GM21825 (cell line): ENCODE measurements at regions not wholly inside any gene's neighbourhood (a gene's known extent, or its start where the extent isn't known, plus 50 kb on each side); places are given as distances from the start of the nearest gene placed in this dataset.
"Not testable (repeated sequence)": the region's sequence is repeated elsewhere in the genome, so short reads cannot be mapped to it uniquely, and the experiment has no call there.

Source experiments
- ATAC-seq: cut with Tn5 transposase; IDR thresholded peaks from one replicate; pipeline ENCODE4 v1.9.1; 2021; ENCODE audit warnings: mild to moderate bottlenecking, moderate library complexity; ENCODE audit not compliant: unreplicated experiment

DNA sequence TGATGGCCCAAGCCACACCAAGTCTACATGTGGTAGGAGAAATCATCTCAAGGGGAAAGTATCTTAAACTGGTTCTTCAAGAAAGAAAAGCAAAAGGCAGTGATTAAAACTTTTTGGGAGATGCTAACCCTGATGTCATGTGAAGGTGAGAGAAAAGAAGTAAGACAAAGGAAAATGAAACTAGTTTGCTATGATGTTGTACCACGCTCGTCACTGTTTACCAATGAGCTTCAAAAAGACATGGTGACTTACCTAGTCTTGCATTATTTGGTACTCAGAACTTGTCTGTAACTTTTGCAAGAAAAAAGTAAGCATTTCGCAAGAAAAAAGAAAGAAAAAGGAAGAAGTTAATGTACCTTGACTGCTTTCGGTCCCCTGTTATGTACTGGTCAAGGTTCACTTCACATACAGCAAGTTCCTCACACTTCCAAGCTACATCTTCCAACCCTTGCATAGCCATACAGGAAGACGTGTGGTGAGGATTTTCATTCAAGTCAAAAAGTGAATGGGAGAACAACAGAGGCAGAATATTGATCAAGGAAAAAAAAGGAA is 739.3 kb downstream of the NR2F1-AS1 start:
- no peak for ATAC-seq

DNA sequence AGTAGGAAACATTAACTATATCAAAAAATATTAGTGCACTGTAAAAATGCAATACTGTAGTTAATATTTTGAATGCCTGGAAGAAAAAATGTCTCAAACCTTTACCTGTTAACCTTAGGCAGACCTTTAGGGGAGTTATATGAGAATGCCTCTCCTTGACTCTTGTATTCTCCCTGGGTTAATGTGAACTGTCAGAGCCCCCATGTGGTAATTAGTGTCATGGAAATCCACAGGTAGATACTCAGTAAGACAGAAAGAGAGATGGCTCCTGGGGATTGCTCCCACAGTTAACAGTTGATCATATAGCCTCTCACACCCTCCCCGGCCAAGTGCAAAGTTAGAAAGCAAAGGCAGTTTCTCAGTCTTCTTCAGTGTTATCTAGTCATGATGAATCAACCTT is 742.8 kb downstream of the NR2F1-AS1 start:
- no peak for ATAC-seq

DNA sequence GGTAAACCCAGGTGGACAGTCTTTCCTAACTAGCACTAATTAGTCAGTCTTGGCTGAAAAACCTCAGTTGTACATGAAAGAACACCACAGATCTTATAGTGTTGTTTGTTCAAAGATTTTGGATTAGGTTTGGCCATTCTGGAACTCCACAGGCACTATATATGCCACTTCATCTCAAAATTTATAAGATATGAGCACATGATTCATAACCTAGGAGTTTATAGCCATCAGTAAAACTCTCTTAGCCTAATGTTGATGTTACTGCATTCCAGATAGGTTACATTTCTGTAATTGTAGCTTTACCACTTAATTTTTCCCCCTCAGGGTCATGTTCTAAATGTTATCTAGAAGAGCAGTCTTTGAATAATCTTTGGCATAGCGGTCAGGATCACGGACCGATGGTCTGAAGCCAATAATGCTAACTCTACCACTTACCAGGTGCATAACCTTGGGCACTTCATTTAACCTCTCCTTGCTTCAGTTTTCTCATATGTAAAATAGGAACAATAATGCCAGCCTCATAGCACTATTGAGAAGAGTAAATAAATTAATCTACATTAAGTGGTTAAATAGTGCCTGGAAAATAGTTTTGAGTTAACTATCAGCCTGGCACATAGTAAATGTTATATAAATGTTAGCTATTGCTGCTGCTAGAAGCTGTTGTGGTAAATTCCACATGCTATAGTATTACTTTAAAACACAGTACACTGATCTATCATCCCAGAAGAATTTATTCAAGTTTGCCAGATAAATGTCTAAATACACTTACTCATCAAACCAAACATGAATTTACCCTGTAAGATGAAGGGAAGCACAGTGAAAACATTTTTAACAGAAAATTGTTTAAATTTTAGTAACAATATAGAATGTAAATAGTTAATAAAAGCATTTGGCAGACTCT is 743.9 kb downstream of the NR2F1-AS1 start:
- no peak for ATAC-seq

DNA sequence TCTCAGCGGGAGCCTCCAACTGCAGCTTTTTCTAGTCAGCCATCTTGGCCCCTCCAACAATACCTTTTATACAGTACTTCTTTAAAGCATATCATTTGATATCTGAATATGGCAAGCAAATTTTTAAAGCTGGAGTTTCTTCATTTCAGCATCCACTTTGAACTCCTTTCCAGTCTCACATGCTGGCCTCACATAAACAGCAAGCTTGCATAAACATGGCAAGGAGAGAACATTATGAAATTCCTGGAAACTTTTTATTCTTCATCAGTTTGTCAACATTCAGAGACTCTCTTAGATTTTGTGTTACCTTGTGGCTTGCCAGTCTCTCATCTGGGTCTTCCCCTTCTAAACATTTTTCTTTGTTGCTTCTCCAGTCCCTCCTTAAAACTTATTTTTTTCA is 745.3 kb downstream of the NR2F1-AS1 start:
- no peak for ATAC-seq

DNA sequence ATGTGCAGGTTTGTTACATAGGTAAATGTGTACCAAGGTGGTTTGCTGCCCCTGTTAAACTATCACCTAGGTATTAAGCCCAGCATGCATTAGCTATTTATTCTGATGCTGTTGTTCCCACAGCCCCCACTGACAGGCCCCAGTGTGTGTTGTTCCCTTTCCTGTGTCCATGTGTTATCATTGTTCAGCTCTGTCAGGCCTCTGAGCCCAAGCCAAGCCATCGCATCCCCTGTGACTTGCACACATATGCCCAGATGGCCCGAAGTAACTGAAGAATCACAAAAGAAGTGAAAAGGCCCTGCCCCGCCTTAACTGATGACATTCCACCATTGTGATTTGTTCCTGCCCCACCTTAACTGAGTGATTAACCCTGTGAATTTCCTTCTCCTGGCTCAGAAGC is 757.5 kb downstream of the NR2F1-AS1 start:
- ATAC-seq: not testable (repeated sequence)

DNA sequence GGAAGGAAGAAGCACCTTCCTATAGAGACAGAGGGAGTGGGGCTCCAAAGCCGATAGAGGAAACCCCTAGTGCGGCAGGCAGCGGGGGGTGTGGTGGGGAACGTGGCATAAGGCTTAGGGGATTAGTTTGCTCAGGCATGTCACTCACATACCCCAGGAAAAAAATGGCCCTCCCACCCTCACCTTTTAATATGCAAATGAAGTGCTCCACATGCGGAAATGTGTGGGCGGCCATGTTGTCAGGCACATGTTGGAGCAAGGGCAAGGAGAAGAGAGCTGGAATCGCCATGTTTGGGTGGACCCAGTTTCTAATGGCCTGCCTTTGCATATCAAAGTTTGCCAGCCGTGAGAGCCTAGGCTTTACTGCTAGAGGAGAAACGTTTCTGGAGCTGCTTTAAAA is 758.8 kb downstream of the NR2F1-AS1 start:
- no peak for ATAC-seq

DNA sequence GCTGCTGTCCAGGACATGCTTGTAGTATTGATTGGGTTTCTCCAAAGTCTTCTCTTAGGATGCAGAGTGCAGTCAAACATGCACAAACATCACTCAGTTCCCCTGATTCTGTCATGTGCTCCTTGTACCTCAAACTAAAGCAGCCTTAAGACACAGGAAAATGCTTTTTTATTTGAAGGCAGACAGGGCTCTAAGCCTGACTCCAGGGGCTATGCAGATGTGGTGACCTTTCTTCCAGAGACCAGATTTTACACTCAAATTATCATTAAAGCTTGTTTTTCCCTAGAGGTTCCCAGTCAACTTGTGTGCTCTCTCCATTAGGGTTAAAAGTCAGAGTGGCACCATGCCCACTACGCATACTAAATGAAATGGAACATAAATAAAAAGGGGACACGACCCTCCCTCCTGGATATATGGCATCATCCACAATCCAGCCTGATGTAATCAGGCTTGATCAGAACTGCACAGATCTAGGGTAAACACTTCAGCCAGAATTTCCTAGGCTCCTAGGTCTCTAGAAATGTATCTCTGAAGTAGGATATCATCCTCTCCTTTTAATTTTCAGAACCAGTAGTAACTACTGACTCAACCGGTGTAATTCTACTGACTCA is 771.1 kb downstream of the NR2F1-AS1 start:
- ATAC-seq: no peak

DNA sequence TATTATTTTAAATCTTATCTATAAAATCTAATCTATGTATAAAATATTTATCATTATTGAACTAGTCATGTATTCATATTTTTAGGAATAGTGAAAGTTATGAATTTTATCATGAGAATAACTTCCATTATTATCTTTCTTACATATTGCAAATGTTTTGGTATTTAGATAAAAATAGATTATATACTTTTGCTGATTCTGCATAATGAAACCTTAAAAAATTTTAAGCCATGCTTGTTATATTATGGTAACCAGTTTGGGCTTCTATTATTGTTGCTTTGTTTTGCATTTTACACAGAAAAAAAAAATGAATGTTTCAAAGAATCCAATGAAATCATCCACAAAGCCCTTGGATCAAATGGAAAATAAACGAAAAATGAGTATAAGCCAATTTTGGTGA is 772.5 kb downstream of the NR2F1-AS1 start:
- no peak for ATAC-seq

DNA sequence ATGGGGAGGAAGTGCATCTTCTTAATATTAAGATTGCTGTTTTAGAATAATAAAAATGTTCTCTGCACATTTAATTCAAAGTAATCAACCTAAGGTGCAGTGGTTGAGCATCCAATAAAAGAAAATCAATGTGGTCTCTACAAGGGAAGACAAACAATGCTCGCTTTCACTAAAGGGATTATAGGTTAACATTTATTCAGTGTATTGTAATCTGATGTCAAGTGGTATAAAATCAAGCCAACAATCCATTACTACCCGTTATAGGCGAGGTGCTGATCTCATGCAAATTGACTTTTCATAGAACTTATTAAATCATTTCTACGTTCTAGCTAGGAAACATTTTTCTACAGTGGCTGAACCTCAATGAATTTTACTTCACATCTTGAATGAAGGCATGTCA is 773.9 kb downstream of the NR2F1-AS1 start:
- no peak for ATAC-seq

DNA sequence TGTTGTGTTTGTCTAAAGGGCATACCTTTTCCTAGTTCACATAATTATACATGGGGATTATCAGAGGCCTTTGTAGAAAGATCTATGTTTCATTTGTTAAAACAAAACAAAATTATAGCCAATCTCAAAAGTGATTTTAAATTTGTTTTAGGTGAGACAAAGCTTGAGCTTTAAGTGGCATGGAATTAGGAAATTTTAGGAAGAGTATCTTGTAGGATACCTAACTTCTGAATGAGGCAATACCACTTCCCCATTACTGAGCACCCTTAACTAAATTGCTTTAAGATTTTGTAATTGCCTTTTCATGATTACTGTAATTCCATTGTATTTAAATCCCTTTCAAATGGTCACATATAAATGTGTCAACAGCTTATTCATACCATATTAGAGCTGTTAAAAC is 775.6 kb downstream of the NR2F1-AS1 start:
- no peak for ATAC-seq

DNA sequence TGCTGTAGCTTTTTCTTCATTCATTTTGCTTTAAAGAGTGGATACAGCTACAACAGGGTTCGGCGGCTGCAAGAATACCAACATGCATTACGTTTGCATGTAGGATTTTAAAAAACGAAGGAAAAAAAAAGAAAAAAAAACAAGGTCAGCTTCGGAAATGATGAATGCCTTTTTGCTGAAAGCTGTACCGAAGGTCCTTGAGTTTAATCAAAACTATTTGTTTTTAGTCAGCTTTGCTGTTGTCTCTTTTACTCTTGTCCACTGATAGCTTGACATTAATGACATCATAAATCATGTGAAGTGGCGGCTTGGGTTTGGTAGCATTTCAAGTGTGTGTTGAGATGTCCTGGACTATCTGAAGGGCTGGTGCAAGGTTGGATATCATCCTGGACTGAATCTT is 779.1 kb downstream of the NR2F1-AS1 start:
- ATAC-seq: no peak

DNA sequence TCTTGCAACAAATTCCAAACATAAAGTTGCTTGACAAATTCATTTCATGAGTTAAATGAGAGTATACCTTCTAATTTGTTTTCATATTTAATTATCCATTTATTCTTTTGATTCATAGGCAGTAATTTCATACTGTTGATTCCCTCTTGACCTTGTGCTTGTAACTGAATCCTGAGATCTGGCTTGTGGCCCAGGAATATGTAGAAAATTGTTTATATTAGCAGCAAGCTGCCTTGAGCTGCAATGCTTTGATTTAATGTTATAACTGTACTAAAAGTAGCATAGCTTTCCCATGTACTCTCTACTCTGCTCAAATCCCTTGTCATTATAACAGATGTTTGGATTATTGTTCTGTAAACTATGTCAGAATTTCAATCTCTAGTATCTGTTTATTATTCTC is 780.7 kb downstream of the NR2F1-AS1 start:
- no peak for ATAC-seq

DNA sequence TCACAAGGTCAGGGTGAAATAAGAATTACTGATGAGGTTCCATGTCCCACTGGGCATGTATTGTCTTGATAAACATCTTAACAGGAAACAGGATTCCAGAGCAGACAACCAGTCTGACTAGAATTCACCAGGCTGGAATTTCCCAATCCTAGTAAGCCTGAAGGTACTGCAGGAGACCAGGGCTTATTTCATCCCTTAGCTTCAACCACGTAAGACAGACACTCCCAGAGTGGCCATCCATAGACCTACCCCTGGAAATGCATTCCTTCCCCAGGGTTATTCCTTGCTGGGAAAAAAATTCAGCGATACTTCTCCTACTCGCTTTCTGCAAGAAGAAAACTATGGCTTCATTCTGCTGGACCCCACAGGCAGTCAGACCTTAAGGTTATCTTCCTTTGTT is 785.4 kb downstream of the NR2F1-AS1 start:
- no peak for ATAC-seq

DNA sequence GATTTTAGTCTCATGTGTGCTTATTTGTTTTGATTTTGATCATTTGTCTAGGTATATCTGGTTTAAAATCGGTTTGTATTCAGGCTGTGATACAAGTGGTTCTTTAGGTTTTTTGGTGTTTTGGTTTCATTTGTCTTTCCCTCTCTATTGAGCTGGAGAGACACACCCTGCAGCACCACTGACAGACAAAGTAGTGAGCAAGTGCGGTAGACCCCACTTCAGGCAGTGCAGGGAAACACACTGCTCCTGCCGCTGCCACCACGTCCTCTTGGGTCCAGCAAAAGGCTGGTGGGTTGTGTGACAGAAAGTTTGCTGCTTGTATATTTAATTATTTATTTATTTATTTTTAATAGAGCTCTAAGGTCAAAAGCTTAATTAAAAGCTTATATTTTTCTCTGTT is 801.0 kb downstream of the NR2F1-AS1 start:
- no peak for ATAC-seq

DNA sequence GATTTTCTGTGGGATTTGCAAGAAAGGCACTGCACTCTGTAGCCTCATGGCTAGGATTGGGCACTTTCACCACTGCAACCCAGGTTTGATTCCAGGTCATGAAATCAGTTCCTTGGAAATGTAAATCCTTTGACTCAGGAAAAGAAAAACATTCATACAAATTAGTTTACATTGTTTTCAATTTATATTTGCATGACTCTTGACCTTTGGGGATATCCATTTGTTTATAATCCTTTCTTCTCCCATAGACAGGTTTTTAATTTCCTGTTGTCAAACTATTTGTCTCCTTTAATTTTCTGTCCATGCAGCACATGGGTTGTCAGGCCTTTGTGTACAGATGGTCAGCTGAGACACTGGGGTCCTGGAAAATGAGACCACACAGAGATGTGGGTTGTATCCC is 801.5 kb downstream of the NR2F1-AS1 start:
- no peak for ATAC-seq

DNA sequence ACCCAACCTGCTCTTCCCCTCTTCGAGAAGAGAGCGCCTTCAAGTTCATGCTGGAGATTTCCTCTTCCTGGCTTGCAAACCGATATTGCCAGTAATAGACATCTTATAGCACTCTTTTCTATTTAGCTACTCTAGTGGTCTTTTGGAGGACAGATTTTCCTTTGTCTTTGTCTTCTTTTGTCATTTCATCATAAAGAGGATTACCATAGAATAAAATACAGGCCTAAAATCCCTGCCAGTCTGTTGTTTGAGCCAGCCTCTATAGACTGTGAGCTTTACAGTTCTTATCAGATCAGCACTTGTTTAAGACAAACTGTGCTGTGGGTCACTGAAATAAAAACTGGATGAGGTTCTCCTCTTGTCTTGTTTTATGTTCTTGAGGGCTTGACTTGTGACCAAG is 802.8 kb downstream of the NR2F1-AS1 start:
- no peak for ATAC-seq

DNA sequence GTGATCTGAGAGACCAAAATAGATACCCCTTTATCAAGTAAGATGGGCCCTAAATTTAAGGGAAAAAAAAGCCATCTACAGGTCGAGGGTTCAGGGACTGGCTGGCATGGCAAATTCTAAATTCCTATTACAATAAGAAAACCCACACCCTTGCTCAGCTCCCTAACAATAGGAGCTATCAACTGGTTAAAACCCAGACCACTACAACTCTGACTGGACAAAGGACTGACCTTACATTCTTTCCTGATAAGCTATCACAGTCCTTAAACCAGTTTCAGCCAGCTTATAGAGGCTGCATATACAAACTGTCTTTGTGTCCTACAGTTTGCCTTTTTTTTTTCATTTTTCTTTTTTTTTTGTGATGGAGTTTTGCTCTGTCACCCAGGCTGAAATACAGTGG is 803.6 kb downstream of the NR2F1-AS1 start:
- no peak for ATAC-seq

DNA sequence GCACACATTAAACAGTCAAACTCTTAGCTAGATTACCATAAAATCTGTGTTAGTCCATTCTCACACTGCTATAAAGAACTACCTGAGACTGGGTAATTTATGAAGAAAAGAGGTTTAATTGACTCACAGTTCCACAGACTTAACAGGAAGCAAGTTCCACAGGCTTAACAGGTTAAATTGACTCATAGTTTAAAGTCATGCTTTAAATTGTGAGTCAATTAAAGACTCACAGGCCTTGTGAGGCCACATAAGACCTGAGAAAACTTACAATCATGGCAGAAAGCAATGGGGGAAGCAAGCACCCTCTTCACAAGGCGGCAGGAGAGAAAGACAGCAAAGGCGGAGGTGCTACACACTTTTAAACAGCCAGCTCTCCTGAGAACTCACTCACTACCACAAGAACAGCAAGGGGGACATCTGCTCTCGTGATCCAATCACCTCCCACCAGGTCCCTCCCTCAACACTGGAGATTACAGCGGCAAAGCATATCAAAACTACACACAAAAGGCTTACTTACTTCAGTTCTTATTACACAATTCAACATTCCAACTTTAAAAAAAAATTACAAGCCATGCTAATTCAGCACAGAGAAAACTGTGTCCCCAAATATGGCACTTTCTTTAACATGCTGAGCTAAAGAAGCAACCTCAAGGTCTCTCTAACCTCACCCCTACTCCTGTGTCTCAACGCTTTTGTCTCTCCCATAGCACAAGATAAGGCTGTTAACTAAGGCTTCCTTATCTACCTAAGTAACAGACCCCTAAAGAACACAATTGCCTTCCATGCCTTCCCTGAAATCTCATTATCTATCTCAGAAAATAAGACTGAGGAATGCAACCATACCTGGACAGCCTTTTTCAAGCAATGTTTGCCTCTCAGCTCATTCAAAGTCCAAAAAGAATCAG is 805.1 kb downstream of the NR2F1-AS1 start:
- ATAC-seq: no peak

DNA sequence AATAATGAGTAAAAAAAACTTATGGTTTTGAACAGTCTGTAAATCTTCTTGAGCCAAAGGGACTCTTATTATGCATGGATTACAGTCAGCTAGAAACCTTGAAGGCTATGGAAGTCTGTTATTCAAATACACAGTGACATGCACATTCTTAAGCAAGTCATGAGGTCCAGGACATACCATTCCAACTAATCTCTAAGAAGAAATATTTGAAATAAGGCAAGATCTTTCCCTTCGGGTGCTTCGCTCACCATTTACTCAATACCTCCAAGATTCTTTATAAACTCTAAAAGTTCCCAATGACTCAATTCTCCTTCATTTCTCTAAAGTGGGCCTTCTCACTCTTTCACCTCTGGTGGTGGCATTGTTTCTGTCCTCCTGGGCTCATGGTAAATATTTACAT is 811.0 kb downstream of the NR2F1-AS1 start:
- no peak for ATAC-seq

DNA sequence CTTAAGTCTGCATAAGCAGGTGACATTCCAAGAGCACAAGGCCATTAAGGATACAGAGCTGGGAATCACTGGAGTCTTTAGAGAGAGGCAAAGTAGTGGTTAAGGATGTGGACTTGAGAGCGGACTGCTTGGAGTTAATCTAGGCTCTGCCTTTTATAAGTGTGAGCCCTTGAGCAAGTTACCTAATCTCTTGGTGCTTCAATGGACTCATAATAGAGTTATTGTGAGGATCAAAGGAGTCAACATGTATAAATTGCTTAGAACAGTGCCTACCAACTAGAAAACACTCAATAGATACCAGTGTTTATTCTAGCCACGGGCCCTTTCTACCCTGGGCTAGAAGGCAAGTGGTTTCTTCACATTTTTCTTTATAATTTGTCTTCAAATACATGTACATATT is 819.4 kb downstream of the NR2F1-AS1 start:
- no peak for ATAC-seq

DNA sequence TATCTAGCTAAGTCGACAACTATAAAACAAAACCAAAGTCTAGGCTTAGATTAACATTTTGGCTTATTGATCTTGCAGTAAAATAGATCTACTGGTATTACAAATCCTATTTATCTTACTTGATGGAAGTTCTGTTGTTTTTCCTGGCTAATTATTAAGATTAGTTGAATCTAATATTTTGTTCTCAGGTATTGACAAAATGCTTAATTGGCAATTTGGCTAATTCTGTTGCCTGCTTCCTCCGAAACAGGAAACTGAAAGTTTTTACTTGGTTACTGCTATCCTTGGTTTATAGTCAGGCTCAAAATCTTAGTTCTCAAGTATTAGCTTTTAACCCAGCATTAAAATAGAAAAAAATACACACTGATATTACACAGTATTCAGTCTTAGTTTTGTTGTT is 820.5 kb downstream of the NR2F1-AS1 start:
- ATAC-seq: no peak
